Activated CD8-positive, alpha-beta T cell treated with anti-CD3 and anti-CD28 coated beads, Interleukin-2, amount 10 ng/mL, durations not matched to agents 7 days and 5 days (primary cell): ENCODE measurements at regions not wholly inside any gene's neighbourhood (a gene's known extent, or its start where the extent isn't known, plus 50 kb on each side); places are given as distances from the start of the nearest gene placed in this dataset.

Source experiments
- ATAC-seq: fragments of 150-1000 bp; cut with Tn5 transposase; one replicate; pipeline ENCODE4 v1.10.0; 2021; ENCODE audit warnings: moderate library complexity
- CTCF ChIA-PET: fragments of 350-600 bp; sonication (Branson Sonifier 250); formaldehyde crosslinking; loops from one replicate; lab custom pipeline; 2021; ENCODE audit warnings: antibody characterized with exemption; lab: Charles Lee
- POLR2A ChIA-PET: fragments of 350-600 bp; sonication (Branson Sonifier 250); formaldehyde crosslinking; loops from one replicate; lab custom pipeline; 2021; ENCODE audit warnings: antibody characterized with exemption; lab: Charles Lee
- DNase-seq: peaks from one replicate; pipeline ENCODE4 v3.0.0-alpha.2; 2020
- H3K27ac Mint-ChIP-seq: one replicate; pipeline ENCODE4 v1.8.0; 2021; ENCODE audit warnings: mild to moderate bottlenecking, mixed read lengths
- H3K27me3 Mint-ChIP-seq: one replicate; pipeline ENCODE4 v1.8.0; 2021; ENCODE audit warnings: low read depth, mixed read lengths
- H3K36me3 Mint-ChIP-seq: one replicate; pipeline ENCODE4 v1.8.0; 2021; ENCODE audit warnings: low read depth, mixed read lengths
- H3K4me1 Mint-ChIP-seq: one replicate; pipeline ENCODE4 v1.8.0; 2021; ENCODE audit warnings: low read depth, mixed read lengths
- H3K4me3 Mint-ChIP-seq: one replicate; pipeline ENCODE4 v1.8.0; 2021; ENCODE audit warnings: mild to moderate bottlenecking, mixed read lengths
- H3K9me3 Mint-ChIP-seq: one replicate; pipeline ENCODE4 v1.8.0; 2022; ENCODE audit warnings: mixed read lengths; ENCODE audit not compliant: insufficient read depth

DNA sequence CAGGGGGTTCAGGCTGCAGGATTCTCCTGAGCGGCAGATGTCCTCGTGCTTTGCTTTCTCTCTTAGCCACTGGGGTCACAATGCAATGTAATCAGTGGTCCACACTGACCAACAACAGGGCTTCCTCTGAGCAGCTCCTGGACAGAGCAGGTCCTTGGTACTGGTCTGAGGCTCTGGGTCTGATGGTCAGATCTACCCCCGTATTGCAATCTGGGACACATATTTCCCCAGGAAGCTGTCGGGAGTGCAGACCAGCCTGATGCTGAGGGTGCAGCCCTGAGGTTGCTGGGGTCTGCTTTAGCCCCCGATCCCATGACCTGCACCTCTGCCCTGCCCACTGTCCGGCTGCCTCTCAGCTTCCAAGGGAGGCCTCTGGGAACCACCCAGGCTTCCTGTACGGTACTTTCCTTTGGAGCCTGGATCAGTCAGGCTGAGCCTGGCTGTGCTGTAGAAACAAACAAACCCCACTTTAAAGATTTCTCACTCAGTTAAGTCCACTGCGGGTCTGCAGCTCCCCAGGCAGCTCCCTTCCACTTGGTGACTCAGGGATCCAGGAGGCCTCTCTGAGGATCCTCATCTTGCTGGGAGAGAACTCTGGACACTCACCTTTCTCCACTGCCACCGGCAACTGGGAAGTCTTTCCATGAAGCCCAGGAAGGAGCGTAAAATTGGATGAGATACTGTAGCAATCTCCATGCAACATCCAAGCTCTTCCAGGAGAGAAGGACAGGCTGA, 1046.6 kb downstream of the TBC1D22A start:
- ChIA-PET CTCF (no interaction called here), POLR2A (no interaction called here)
- Mint-ChIP-seq H3K4me3 (no peak overlapping the region), H3K4me1 (no peaks in the 10 kb centered on the region), H3K36me3 (no peaks in the 10 kb centered on the region), H3K27ac (no peak overlapping the region), H3K27me3 (no peaks in the 10 kb centered on the region), H3K9me3 (no peaks in the 10 kb centered on the region)
- DNase-seq, result no peak
- no peak for ATAC-seq

DNA sequence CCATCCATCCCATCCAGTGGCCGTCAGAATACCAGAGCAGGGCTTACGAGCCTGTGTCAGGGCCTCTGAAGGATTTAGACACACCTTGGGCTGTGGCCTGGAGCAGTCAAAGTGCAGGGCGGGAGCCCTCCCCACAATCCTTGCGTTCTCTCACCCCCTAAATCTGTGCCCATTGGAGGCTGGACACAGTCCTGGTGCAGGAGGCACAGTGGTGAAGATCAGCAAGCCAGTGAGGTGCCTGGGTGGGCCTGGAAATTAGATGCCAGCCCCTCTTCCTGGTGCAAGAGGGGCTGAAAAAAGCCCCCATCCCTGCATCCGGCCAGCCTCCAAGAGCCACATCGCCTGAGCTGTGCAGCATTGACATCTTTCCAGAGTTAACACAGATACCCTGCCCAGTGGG, 1045.8 kb downstream of the TBC1D22A start:
- no peak for DNase-seq
- POLR2A ChIA-PET, result no interaction called here
- Mint-ChIP-seq H3K4me3 (no peak overlapping the region), H3K9me3 (no peaks in the 10 kb centered on the region), H3K4me1 (no peaks in the 10 kb centered on the region), H3K27me3 (no peaks in the 10 kb centered on the region), H3K27ac (no peak overlapping the region), H3K36me3 (no peaks in the 10 kb centered on the region)
- no peak for ATAC-seq
- CTCF ChIA-PET, result no interaction called here

- POLR2A ChIA-PET, result no interaction called here
- no peaks in the 10 kb centered on the region for H3K36me3 Mint-ChIP-seq
- CTCF ChIA-PET, result no interaction called here
- no peak overlapping the region for H3K27ac Mint-ChIP-seq
- DNase-seq, result no peak
- no peaks in the 10 kb centered on the region for H3K27me3 Mint-ChIP-seq
- no peak for ATAC-seq
- H3K4me1 Mint-ChIP-seq, result no peaks in the 10 kb centered on the region
- no peaks in the 10 kb centered on the region for H3K9me3 Mint-ChIP-seq
- no peak overlapping the region for H3K4me3 Mint-ChIP-seq
Measured at GRCh38 chr22:47807506-47807905, 1045.1 kb downstream of the TBC1D22A start.

- ATAC-seq, result no peak
- ChIA-PET POLR2A (no interaction called here), CTCF (no interaction called here)
- Mint-ChIP-seq H3K9me3 (no peaks in the 10 kb centered on the region), H3K4me1 (no peaks in the 10 kb centered on the region), H3K4me3 (no peak overlapping the region), H3K27me3 (no peaks in the 10 kb centered on the region), H3K36me3 (no peaks in the 10 kb centered on the region), H3K27ac (no peak overlapping the region)
- DNase-seq, result peak; percentile 13
Measured at GRCh38 chr22:47806894-47807293, 1044.4 kb downstream of the TBC1D22A start.

DNA sequence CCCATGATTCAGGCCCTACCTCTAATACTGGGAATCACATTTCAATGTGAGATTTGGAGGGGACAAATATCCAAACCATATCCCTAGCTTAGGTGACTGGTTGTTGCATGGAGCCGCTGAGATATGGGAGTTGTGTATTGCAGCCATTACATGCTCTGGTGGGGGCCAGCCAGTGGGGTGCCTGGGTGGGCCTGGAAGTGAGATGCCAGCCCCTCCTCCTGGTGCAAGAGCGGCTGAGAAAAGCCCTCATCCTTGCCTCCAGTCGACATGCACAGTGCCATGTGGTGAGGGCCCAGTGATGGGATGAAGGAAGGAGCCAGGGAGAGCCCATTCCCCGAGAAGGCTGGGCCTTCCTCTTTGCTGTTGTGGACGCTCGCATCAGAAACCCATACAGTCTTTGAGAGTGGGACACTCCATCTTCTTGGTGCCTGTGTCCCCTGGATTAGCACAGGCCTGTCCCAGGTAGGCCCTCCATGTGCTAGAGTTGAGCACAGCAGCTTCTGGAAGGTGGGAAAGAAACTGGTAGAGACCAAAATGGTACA, 1043.0 kb downstream of the TBC1D22A start:
- no peaks in the 10 kb centered on the region for H3K27me3 Mint-ChIP-seq
- ChIA-PET CTCF (no interaction called here), POLR2A (no interaction called here)
- no peak for ATAC-seq
- H3K9me3 Mint-ChIP-seq, result no peaks in the 10 kb centered on the region
- no peak for DNase-seq
- no peak overlapping the region for H3K4me3 Mint-ChIP-seq
- no peak overlapping the region for H3K27ac Mint-ChIP-seq
- no peaks in the 10 kb centered on the region for H3K36me3 Mint-ChIP-seq
- H3K4me1 Mint-ChIP-seq, result no peaks in the 10 kb centered on the region

GRCh38 chr22:47804281-47804680, 1041.8 kb downstream of the TBC1D22A start:
- H3K4me1 Mint-ChIP-seq, result no peaks in the 10 kb centered on the region
- H3K27ac Mint-ChIP-seq, result no peak overlapping the region
- CTCF ChIA-PET, result no interaction called here
- peaks cover 4% of the 10 kb centered on the region for H3K9me3 Mint-ChIP-seq
- H3K4me3 Mint-ChIP-seq, result no peak overlapping the region
- POLR2A ChIA-PET, result no interaction called here
- ATAC-seq (no peak), DNase-seq (no peak)
- H3K36me3 Mint-ChIP-seq, result no peaks in the 10 kb centered on the region
- H3K27me3 Mint-ChIP-seq, result no peaks in the 10 kb centered on the region

GRCh38 chr22:47802421-47802820, 1040.0 kb downstream of the TBC1D22A start:
- no peak for DNase-seq

DNA sequence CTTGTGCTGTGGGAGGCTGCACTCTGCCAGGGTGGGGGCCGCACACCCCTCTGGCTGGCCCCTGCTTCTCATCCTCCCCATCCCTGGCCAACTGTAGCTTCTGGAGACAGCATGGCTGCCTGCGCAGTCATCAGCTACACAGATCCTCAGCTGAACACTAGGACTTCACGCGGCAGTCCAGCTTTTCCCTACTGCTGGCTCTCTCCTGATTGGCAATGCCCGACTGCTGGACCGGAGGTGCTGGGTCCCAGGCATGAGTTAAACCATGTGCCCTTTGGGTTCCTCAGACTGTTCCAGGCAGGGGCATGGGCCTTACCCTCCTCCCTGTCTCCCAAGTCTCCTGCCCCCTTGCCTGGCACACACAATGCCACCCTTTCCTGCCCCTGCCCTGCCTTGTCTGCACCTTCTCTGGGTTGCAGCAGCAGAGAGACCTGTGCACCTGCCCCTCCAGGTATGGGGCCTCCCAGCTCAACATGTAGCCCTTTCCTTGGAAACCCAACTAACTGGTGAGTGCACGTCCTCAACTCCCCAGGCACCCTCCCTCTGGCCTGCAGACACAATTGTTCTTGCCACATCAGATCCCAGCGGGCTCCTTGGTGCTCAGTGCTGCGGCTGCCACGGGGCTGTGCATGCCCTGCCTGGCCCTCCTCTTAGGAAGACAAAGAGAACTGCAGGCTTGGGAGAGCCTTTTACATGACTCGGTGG, 1039.2 kb downstream of the TBC1D22A start:
- H3K4me1 Mint-ChIP-seq, result no peaks in the 10 kb centered on the region
- DNase-seq, result no peak
- POLR2A ChIA-PET, result no interaction called here

More at GRCh38 chr22:47802421-47802820, 1040.0 kb downstream of the TBC1D22A start:
- Mint-ChIP-seq H3K4me3 (no peak overlapping the region), H3K36me3 (no peaks in the 10 kb centered on the region), H3K4me1 (no peaks in the 10 kb centered on the region), H3K27me3 (no peaks in the 10 kb centered on the region), H3K27ac (no peak overlapping the region), H3K9me3 (peaks cover 6% of the 10 kb centered on the region)
- no peak for ATAC-seq
- ChIA-PET CTCF (no interaction called here), POLR2A (interaction anchor here (0.6 kb wide), 1 partner anchor 14 kb away, joined by 3 read pairs; no protein-coding TSS in a partner anchor)

DNA sequence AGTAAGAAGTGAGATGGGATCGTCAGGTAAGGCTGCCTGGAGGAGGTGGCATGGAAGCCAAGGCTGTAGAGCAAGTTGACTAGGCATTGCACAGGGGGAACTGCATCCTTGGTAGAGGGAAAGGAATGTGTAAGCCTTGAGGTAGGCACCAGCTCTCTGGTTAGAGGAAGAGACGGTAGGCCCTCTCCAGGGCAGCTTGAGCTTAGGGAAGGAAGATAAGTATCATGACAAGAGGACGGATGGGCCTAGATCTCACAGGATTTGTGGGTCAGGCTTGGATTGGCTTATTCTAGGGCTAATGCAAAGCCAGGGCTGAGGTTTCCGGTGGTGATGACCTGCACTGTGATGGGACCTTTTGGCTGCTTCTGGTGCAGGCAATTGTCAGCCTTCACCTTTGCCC, 1035.8 kb downstream of the TBC1D22A start:
- no peaks in the 10 kb centered on the region for H3K4me1 Mint-ChIP-seq
- H3K9me3 Mint-ChIP-seq, result peaks cover 6% of the 10 kb centered on the region
- H3K27me3 Mint-ChIP-seq, result no peaks in the 10 kb centered on the region
- H3K4me3 Mint-ChIP-seq, result no peak overlapping the region
- ChIA-PET POLR2A (no interaction called here), CTCF (no interaction called here)
- H3K27ac Mint-ChIP-seq, result no peak overlapping the region
- H3K36me3 Mint-ChIP-seq, result no peaks in the 10 kb centered on the region
- DNase-seq, result no peak
- no peak for ATAC-seq

More for the DNA sequence above, 1039.2 kb downstream of the TBC1D22A start:
- H3K27me3 Mint-ChIP-seq, result no peaks in the 10 kb centered on the region
- CTCF ChIA-PET, result no interaction called here
- H3K36me3 Mint-ChIP-seq, result no peaks in the 10 kb centered on the region
- no peak overlapping the region for H3K27ac Mint-ChIP-seq
- no peak for ATAC-seq
- peaks cover 6% of the 10 kb centered on the region for H3K9me3 Mint-ChIP-seq
- H3K4me3 Mint-ChIP-seq, result no peak overlapping the region

GRCh38 chr22:47797342-47797945, 1035.0 kb downstream of the TBC1D22A start:
- ChIA-PET CTCF (no interaction called here), POLR2A (no interaction called here)
- H3K4me1 Mint-ChIP-seq, result no peaks in the 10 kb centered on the region
- H3K27ac Mint-ChIP-seq, result no peak overlapping the region
- no peak for ATAC-seq
- no peak for DNase-seq
- no peaks in the 10 kb centered on the region for H3K27me3 Mint-ChIP-seq
- no peaks in the 10 kb centered on the region for H3K36me3 Mint-ChIP-seq
- peaks cover 6% of the 10 kb centered on the region for H3K9me3 Mint-ChIP-seq
- H3K4me3 Mint-ChIP-seq, result no peak overlapping the region

DNA sequence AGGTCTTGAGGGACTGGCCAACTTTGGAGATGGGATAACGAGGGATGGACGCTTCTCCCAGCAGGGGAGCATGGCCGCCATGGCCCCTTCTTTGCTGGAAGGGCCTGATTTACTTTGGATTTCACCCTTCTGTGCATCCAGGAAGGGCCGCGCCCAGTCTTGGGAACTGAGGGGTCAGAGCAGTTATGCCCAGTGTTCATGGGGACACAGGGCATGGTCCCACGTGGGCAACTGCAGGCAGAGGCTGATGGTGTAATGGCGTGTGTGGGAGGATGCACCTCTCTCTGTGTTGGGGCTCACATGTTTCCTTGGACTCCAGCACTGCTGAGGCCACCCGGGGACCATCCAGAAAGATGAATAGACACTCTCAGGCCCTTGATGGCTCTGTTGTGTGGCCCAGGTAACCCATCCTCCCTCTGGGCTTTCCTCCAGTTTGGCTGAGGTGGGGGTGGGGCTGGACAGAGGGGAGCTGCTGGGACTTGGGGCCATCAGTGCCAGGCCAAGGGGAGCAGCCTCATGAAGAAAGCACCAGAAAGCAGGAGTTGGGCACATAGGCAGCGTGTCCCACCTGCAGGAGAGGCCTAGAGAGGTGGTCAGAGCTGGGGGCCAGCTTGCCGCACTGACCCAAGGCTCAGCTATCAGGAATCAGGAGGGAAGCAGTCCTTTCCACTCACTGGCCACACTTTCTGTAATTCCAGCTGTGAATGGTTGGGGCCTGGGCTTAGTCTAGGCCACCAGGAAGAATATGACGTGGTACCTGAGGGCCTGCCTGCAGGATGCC, 1033.9 kb downstream of the TBC1D22A start:
- Mint-ChIP-seq H3K27ac (no peak overlapping the region), H3K4me1 (no peaks in the 10 kb centered on the region), H3K9me3 (peaks cover 6% of the 10 kb centered on the region), H3K36me3 (no peaks in the 10 kb centered on the region), H3K4me3 (no peak overlapping the region), H3K27me3 (no peaks in the 10 kb centered on the region)
- DNase-seq (no peak), ATAC-seq (no peak)
- CTCF ChIA-PET, result no interaction called here
- POLR2A ChIA-PET, result no interaction called here
